Upper lobe of right lung (tissue), 1 donor: ENCODE measurements at regions not wholly inside any gene's neighbourhood (a gene's known extent, or its start where the extent isn't known, plus 50 kb on each side); places are given as distances from the start of the nearest gene placed in this dataset.
A peak's percentile ranks its signal among the peaks of the same experiment; 100 is the strongest.

Experiments used
- ATAC-seq: fragments of 200-7000 bp; cut with Tn5 transposase; one replicate; pipeline ENCODE4 v1.9.1; 2020; ENCODE audit warnings: mild to moderate bottlenecking, moderate library complexity
- DNase-seq: peaks from one replicate; pipeline ENCODE4 v3.0.0-alpha.2; 2020
- H3K27ac ChIP-seq: fragments of 200-600 bp; one replicate; pipeline ENCODE4 v1.8.0; 2022
- H3K27me3 ChIP-seq: fragments of 200-600 bp; one replicate; pipeline ENCODE4 v1.8.0; 2022; ENCODE audit warnings: mild to moderate bottlenecking
- H3K36me3 ChIP-seq: fragments of 200-600 bp; one replicate; pipeline ENCODE4 v1.8.0; 2022
- H3K4me1 ChIP-seq: fragments of 200-600 bp; one replicate; pipeline ENCODE4 v1.8.0; 2022
- H3K4me3 ChIP-seq: fragments of 200-600 bp; one replicate; pipeline ENCODE4 v1.8.0; 2022; ENCODE audit warnings: mild to moderate bottlenecking
- H3K9me3 ChIP-seq: fragments of 200-600 bp; one replicate; pipeline ENCODE4 v1.8.0; 2022
- CTCF ChIP-seq: fragments of 200-600 bp; IDR thresholded peaks from one replicate; pipeline ENCODE4 v1.8.0; 2022; ENCODE audit warnings: antibody characterized with exemption
- intact Hi-C: fragments of 100-400 bp; cut with DNase I; formaldehyde crosslinking; loops from one replicate; pipeline ENCODE4 v1.11.0; 2022
- donor health status: DM: no; HTN: yes; CAD: no; lungs with severe emphysema.

- Histone ChIP-seq H3K27me3 (no peaks in the 10 kb centered on the region), H3K4me1 (no peaks in the 10 kb centered on the region), H3K9me3 (no peaks in the 10 kb centered on the region), H3K4me3 (no peak overlapping the region), H3K36me3 (no peaks in the 10 kb centered on the region), H3K27ac (no peak overlapping the region)
- intact Hi-C loops: no loop called here
- no peak for TF ChIP-seq CTCF
- ATAC-seq (no peak), DNase-seq (no peak)
Observed at GRCh38 chr4:63316633-63317032, 1092.6 kb downstream of the TECRL start.

GRCh38 chr4:63315651-63316050 is 1093.6 kb downstream of the TECRL start:
- no peak for TF ChIP-seq CTCF
- intact Hi-C loops: no loop called here
- no peak for ATAC-seq
- no peaks in the 10 kb centered on the region for H3K27me3 ChIP-seq
- no peak overlapping the region for H3K27ac ChIP-seq
- no peaks in the 10 kb centered on the region for H3K36me3 ChIP-seq
- no peak for DNase-seq
- no peaks in the 10 kb centered on the region for H3K4me1 ChIP-seq
- H3K9me3 ChIP-seq: no peaks in the 10 kb centered on the region
- no peak overlapping the region for H3K4me3 ChIP-seq

- H3K27ac ChIP-seq: no peak overlapping the region
- H3K4me3 ChIP-seq: no peak overlapping the region
- DNase-seq (no peak), ATAC-seq (no peak)
- no peaks in the 10 kb centered on the region for H3K27me3 ChIP-seq
- H3K4me1 ChIP-seq: no peaks in the 10 kb centered on the region
- no peak for TF ChIP-seq CTCF
- intact Hi-C loops: no loop called here
- no peaks in the 10 kb centered on the region for H3K36me3 ChIP-seq
- H3K9me3 ChIP-seq: no peaks in the 10 kb centered on the region
Observed at GRCh38 chr4:63308697-63309096, 1100.6 kb downstream of the TECRL start.

- Histone ChIP-seq H3K4me3 (no peak overlapping the region), H3K27me3 (no peaks in the 10 kb centered on the region), H3K27ac (no peak overlapping the region), H3K36me3 (no peaks in the 10 kb centered on the region), H3K4me1 (no peaks in the 10 kb centered on the region), H3K9me3 (no peaks in the 10 kb centered on the region)
- intact Hi-C loops: no loop called here
- no peak for TF ChIP-seq CTCF
- DNase-seq: no peak
- no peak for ATAC-seq
Observed at GRCh38 chr4:63302792-63303191, 1106.5 kb downstream of the TECRL start.

GRCh38 chr4:63302078-63302477 is 1107.2 kb downstream of the TECRL start:
- Histone ChIP-seq H3K27me3 (no peaks in the 10 kb centered on the region), H3K27ac (no peak overlapping the region), H3K9me3 (no peaks in the 10 kb centered on the region), H3K4me3 (no peak overlapping the region), H3K36me3 (no peaks in the 10 kb centered on the region), H3K4me1 (no peaks in the 10 kb centered on the region)
- no peak for TF ChIP-seq CTCF
- ATAC-seq (no peak), DNase-seq (no peak)
- intact Hi-C loops: no loop called here

- intact Hi-C loops: no loop called here
- Histone ChIP-seq H3K9me3 (no peaks in the 10 kb centered on the region), H3K27me3 (no peaks in the 10 kb centered on the region), H3K4me1 (no peaks in the 10 kb centered on the region), H3K27ac (no peak overlapping the region), H3K4me3 (no peak overlapping the region), H3K36me3 (no peaks in the 10 kb centered on the region)
- no peak for DNase-seq
- no peak for ATAC-seq
- peak; percentile 18 for TF ChIP-seq CTCF
Observed at GRCh38 chr4:63296773-63297172, 1112.5 kb downstream of the TECRL start.
